GM12874 (cell line): ENCODE measurements at regions not wholly inside any gene's neighbourhood (a gene's known extent, or its start where the extent isn't known, plus 50 kb on each side); places are given as distances from the start of the nearest gene placed in this dataset.

Experiments
- TF ChIP-seq, protein P1 (sequence below): IDR thresholded peaks from 2 replicates; pipeline ENCODE4 v1.5.1; 2011; ENCODE audit warnings: low read depth, mild to moderate bottlenecking, control low read depth, low read length, moderate library complexity; ENCODE audit not compliant: insufficient read depth

DNA sequence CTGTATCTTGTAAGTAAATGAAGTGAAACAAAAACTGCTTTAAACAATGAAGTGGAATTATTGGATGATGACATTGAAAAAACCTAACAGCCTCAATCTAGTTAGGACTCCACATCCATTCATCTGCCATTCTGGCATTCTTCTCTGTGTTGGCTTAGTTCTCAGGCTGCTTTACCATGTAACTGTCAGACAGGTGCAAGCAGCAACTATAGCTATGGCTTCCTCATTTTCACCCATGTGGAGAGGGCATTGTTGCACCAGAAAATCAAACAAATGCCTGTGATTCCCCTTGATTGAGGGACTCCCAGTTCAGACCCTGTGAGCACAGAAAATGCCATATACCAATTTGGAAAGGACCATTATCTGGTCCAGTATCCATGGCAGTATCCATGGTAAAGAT, 129.5 kb upstream of the NYAP2 start:
- TF ChIP-seq, protein P1, sequence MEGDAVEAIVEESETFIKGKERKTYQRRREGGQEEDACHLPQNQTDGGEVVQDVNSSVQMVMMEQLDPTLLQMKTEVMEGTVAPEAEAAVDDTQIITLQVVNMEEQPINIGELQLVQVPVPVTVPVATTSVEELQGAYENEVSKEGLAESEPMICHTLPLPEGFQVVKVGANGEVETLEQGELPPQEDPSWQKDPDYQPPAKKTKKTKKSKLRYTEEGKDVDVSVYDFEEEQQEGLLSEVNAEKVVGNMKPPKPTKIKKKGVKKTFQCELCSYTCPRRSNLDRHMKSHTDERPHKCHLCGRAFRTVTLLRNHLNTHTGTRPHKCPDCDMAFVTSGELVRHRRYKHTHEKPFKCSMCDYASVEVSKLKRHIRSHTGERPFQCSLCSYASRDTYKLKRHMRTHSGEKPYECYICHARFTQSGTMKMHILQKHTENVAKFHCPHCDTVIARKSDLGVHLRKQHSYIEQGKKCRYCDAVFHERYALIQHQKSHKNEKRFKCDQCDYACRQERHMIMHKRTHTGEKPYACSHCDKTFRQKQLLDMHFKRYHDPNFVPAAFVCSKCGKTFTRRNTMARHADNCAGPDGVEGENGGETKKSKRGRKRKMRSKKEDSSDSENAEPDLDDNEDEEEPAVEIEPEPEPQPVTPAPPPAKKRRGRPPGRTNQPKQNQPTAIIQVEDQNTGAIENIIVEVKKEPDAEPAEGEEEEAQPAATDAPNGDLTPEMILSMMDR = no peak

GRCh38 chr2:225254363-225254762, 145.1 kb upstream of the NYAP2 start:
- TF ChIP-seq, protein P1 = no peak

DNA sequence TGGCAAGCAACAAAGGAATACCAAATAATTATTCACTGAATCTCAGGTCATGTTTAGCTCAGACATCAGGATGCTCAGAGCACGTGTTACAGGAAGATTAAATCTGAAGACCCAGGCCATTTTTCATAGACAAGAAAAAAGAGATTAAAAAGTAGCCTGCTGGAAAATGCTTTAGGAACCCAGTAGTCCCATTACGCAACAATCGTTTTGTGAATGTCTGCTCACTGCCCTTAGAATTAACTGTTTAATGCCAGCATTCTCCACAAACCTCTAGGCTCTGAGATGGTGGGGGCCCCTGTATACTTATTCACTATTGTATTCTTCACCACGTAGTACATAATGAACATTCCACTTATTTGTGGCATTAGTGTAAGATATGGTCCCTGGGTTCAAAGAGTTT, 154.6 kb upstream of the NYAP2 start:
- TF ChIP-seq, protein P1 = no peak

DNA sequence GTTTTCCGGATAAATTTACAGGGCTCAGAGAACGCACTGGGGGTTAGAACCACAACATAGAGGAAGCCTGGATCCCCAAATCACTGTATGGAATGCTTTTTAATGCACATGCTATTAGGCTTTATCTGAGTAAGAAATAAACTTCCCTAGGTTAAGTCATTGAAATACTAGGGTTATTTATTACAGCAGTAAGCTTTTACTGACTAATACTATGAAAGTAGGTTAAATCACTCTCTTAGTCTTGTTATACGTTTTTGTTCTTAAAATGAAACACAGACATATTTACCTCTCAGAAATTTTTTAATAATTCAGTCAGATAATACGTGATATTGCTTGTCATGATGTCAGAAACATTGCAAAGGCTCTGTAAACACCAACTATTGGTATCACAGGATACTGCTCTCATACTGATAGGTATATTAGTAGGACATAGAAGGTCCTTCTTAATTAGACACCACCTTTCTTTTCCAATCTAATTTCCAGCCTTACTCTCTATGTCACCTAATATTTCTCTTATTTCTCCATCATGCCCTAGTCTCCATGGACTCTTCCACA, 162.7 kb upstream of the NYAP2 start:
- TF ChIP-seq, protein P1 = no peak

DNA sequence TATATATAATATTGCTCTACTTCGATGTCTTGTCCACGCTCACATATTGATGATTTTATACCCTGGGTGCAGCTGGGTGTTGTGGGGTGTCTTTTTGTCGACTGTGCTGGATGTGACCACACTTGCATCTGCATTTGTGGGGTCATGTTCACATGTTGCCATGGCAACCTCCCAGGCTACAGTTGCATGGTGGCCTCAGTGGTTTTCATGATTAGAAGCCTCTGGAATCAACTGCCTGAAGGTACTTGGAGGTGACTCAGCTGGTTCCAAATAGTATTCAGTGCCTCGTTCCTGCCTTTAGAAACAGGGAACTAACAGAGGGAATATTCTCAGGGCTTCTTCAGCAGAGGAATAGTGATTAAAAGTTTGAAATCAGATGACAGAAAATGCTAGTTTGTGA, 166.3 kb upstream of the NYAP2 start:
- TF ChIP-seq, protein P1 = no peak

DNA sequence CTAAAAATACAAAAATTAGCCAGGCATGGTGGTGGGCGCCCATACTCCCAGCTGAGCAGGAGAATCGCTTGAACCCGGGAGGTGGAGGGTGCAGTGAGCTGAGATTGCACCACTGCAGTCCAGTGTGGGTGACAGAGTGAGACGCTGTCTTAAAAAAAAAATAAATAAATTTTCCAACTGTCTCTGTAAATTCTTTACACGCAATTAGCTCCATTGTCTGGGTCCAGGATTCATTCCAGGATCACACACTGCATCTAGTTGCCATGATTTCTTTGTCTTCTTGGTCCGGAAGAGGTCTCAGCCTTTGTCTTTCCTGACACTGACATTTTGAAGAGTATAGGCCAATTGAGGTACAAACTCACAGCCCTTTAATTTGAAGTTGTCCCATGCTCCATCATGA, 167.6 kb upstream of the NYAP2 start:
- TF ChIP-seq, protein P1 = no peak

DNA sequence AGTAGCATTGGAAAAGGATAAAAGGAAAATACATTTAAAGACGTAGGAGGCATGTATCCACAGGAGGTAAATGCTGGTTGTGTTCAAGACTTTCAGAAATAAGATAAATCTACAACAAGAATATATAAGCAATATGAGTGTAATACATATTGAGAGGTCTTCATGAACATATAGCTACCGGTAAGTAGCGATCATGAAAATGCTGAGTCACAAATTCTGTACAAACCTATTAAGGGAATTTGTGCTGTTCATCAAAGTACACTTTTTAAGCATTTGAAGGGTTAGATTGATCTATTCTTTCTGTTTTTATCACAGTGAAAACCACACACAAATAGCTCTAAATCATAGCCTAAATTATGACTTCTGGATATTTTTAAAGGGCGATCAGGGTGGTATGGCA, 173.1 kb upstream of the NYAP2 start:
- TF ChIP-seq, protein P1 = no peak
